Transverse colon (tissue), 4 donors: ENCODE measurements at regions not wholly inside any gene's neighbourhood (a gene's known extent, or its start where the extent isn't known, plus 50 kb on each side); places are given as distances from the start of the nearest gene placed in this dataset.
"Not testable (repeated sequence)": the region's sequence is repeated elsewhere in the genome, so short reads cannot be mapped to it uniquely, and the experiment has no call there.

ENCODE experiments used
- DNase-seq: peaks from one replicate; pipeline ENCODE4 v3.0.0-alpha.2; 2019
- H3K27ac ChIP-seq, 4 donors: fragments of 200-600 bp; sonication (generic); 2 replicates each; pipeline ENCODE4 v1.5.1; 2016 to 2018; ENCODE audit warnings: inconsistent platforms in 4 of 4
- H3K27me3 ChIP-seq: fragments of 200-600 bp; sonication (generic); 2 replicates; pipeline ENCODE4 v1.5.1; 2017; ENCODE audit warnings: inconsistent platforms
- H3K36me3 ChIP-seq, 4 donors: fragments of 200-600 bp; sonication (generic); 2 replicates each; pipeline ENCODE4 v1.5.1; 2017 to 2019; ENCODE audit warnings: inconsistent platforms in 4 of 4
- H3K4me1 ChIP-seq, 4 donors: fragments of 200-600 bp; sonication (generic); 2 replicates each; pipeline ENCODE4 v1.5.1; 2017 to 2020; ENCODE audit warnings: inconsistent platforms in 4 of 4
- H3K4me3 ChIP-seq, 4 donors: fragments of 200-600 bp; sonication (generic); 1 replicate in 1 of 4; 2 replicates in 3 of 4; pipeline versions ENCODE4 v1.5.1 to v1.6.1; 2017 to 2019; ENCODE audit warnings: inconsistent platforms in 4 of 4
- H3K9me3 ChIP-seq, 2 donors: fragments of 200-600 bp; sonication (generic); 2 replicates each; pipeline ENCODE4 v1.5.1; 2017 to 2019; ENCODE audit warnings: inconsistent platforms in 2 of 2
- EP300 ChIP-seq: sonication (generic); formaldehyde crosslinking; IDR thresholded peaks from one replicate; pipeline ENCODE4 v1.6.1; 2017; ENCODE audit warnings: antibody characterized with exemption, low read depth
- POLR2A ChIP-seq: fragments of 450-650 bp; IDR thresholded peaks from one replicate; pipeline ENCODE4 v1.6.1; 2016; ENCODE audit warnings: antibody characterized with exemption, mild to moderate bottlenecking, moderate library complexity
- POLR2AphosphoS5 ChIP-seq, 3 donors: sonication (generic); formaldehyde crosslinking; IDR thresholded peaks; one replicate each; pipeline ENCODE4 v1.6.1; 2016; ENCODE audit warnings: antibody characterized with exemption in 3 of 3
- WGBS, 2 donors: methylation state at CpG; one replicate each; pipeline ENCODE4 v1.1.5; 2018; ENCODE audit warnings: low coverage in 1 of 2; 5-methylcytosine and 5-hydroxymethylcytosine counted together
- in situ Hi-C, 4 donors: fragments of 200-750 bp; cut with MboI; loops; one replicate each; pipeline versions ENCODE4 v1.15.0 to v1.15.1; 2017; ENCODE audit warnings: low sequenced_read_pairs in 3 of 4, low pct_ligation_motif_present in 1 of 4, low pct_unique_long_range_greater_than_20kb in 1 of 4
- intact Hi-C: fragments of 100-400 bp; cut with DNase I; formaldehyde crosslinking; loops from one replicate; pipeline ENCODE4 v1.15.1; 2023; ENCODE audit warnings: low total_unique reads
- TF ChIP-seq, protein P1 (sequence below), 5 experiments: fragments of 200-600 bp in 3 of 5; fragments of 450-650 bp in 2 of 5; sonication (generic) in 3 of 5; IDR thresholded peaks; 1 replicate in 2 of 5; 2 replicates in 3 of 5; pipeline ENCODE4 v1.5.1; 2016 to 2017; ENCODE audit warnings: antibody characterized with exemption in 5 of 5, inconsistent platforms in 3 of 5, mild to moderate bottlenecking in 2 of 5, moderate library complexity in 1 of 5

DNA sequence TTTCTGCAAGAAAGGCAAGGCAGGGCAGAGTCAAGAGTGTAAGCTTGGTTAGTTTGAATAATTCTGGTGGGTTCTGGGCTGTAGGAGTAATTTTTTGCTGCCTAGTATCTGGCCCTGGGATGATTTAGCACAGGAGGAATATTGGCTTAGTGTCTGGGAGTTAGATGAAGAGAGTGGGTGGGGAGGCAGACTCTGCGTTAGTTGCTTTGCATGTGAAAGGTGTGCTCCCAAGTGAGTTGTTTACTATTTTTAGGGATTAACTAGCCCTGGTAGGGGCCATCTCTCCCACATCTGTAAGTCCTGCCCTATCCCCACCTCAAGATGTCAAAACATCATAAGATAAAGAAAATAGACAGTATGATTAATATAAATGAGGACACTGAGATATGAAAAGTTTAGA, 249.7 kb downstream of the LRIG3 start:
- WGBS, 2 donors: 83% methylated on average over 1 of the region's 1 CpG
- in situ Hi-C loops: no loop called here

DNA sequence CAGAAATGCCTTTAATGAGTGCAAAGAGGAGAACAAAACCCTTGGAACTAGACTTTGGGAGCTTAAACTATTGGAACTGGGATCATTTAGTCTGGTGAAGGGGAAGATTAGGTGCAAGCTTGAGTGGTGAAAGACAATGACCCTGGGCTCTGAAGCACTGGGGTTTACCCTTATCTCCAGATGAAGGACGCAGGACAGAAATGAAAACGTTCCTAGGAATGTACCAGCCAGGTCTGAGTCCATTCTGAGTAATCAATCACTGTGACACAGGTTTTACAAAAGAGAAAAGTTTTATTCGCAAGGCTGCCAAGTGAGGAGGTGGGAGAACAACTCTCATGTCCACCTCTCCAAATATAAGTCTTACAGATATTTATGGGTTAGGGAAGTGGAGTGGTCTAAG, 249.1 kb downstream of the LRIG3 start:
- TF ChIP-seq EP300 (no peak), POLR2AphosphoS5 (IDR thresholded peaks at IDR 0.05) (no peak), POLR2A (no peak)
- TF ChIP-seq, protein P1, sequence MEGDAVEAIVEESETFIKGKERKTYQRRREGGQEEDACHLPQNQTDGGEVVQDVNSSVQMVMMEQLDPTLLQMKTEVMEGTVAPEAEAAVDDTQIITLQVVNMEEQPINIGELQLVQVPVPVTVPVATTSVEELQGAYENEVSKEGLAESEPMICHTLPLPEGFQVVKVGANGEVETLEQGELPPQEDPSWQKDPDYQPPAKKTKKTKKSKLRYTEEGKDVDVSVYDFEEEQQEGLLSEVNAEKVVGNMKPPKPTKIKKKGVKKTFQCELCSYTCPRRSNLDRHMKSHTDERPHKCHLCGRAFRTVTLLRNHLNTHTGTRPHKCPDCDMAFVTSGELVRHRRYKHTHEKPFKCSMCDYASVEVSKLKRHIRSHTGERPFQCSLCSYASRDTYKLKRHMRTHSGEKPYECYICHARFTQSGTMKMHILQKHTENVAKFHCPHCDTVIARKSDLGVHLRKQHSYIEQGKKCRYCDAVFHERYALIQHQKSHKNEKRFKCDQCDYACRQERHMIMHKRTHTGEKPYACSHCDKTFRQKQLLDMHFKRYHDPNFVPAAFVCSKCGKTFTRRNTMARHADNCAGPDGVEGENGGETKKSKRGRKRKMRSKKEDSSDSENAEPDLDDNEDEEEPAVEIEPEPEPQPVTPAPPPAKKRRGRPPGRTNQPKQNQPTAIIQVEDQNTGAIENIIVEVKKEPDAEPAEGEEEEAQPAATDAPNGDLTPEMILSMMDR (IDR thresholded peaks at IDR 0.05): no peak
- Histone ChIP-seq H3K4me3 (no peak overlapping the region), H3K9me3 (no peaks in the 10 kb centered on the region), H3K36me3 (no peaks in the 10 kb centered on the region), H3K27me3 (no peaks in the 10 kb centered on the region), H3K4me1 (no peaks in the 10 kb centered on the region), H3K27ac (no peak overlapping the region)
- no peak for DNase-seq
- WGBS, 2 donors: 57 to 79% methylated on average over 3 of the region's 3 CpGs
- intact Hi-C loops: no loop called here
- in situ Hi-C loops: no loop called here

More for the DNA sequence above, 249.7 kb downstream of the LRIG3 start:
- intact Hi-C loops: no loop called here
- H3K27me3 ChIP-seq: no peaks in the 10 kb centered on the region
- DNase-seq: no peak
- H3K4me3 ChIP-seq: no peak overlapping the region
- no peaks in the 10 kb centered on the region for H3K4me1 ChIP-seq
- no peak overlapping the region for H3K27ac ChIP-seq
- no peaks in the 10 kb centered on the region for H3K9me3 ChIP-seq
- no peaks in the 10 kb centered on the region for H3K36me3 ChIP-seq
- TF ChIP-seq POLR2A (no peak), POLR2AphosphoS5 (IDR thresholded peaks at IDR 0.05) (no peak), EP300 (no peak)
- TF ChIP-seq, protein P1 (IDR thresholded peaks at IDR 0.05): no peak

DNA sequence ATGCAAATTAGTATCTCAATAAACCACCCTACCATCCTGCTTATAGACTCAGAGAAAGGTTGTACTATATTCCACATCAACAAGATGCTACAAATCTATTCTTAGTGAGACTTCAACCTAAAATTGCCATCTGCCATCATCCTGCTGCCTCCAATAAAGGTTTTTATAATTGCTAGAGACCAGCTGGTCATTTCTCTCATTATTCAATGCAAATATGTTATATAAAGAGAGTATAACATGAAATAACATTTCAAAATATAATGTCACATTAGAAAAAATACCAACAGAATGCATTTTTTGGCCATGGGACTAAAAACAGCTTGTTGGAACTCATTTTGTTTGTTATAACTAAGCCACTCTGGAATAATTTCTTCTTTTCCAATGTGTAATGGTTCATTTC, 247.3 kb downstream of the LRIG3 start:
- no peaks in the 10 kb centered on the region for H3K9me3 ChIP-seq
- H3K4me1 ChIP-seq: no peaks in the 10 kb centered on the region
- no peak overlapping the region for H3K27ac ChIP-seq
- H3K36me3 ChIP-seq: no peaks in the 10 kb centered on the region
- in situ Hi-C loops (no loop called here), intact Hi-C loops (no loop called here)
- DNase-seq: no peak
- TF ChIP-seq POLR2A (no peak), POLR2AphosphoS5 (IDR thresholded peaks at IDR 0.05) (no peak), EP300 (no peak)
- TF ChIP-seq, protein P1 (IDR thresholded peaks at IDR 0.05): no peak
- H3K4me3 ChIP-seq: no peak overlapping the region
- H3K27me3 ChIP-seq: no peaks in the 10 kb centered on the region

GRCh38 chr12:58677833-58678232, 242.5 kb downstream of the LRIG3 start:
- H3K9me3 ChIP-seq, DNase-seq, H3K27me3 ChIP-seq, H3K4me1 ChIP-seq, intact Hi-C loops, H3K36me3 ChIP-seq, H3K27ac ChIP-seq, in situ Hi-C loops, H3K4me3 ChIP-seq: not testable (repeated sequence)
- WGBS, 2 donors: 86 to 91% methylated on average over 1 to 3 of the region's 3 CpGs

- WGBS, 2 donors: 81 to 83% methylated on average over 2 of the region's 2 CpGs
- H3K36me3 ChIP-seq: no peaks in the 10 kb centered on the region
- no peak overlapping the region for H3K4me3 ChIP-seq
- no peak overlapping the region for H3K27ac ChIP-seq
- TF ChIP-seq POLR2AphosphoS5 (IDR thresholded peaks at IDR 0.05): no peak
- no peak for TF ChIP-seq POLR2A
- no peak for TF ChIP-seq EP300
- TF ChIP-seq, protein P1 (IDR thresholded peaks at IDR 0.05): no peak
- DNase-seq: no peak
- in situ Hi-C loops: no loop called here
- intact Hi-C loops: no loop called here
- H3K27me3 ChIP-seq: no peaks in the 10 kb centered on the region
- peaks cover 5 to 7% of the 10 kb centered on the region in 2 donors for H3K9me3 ChIP-seq
- no peaks in the 10 kb centered on the region for H3K4me1 ChIP-seq
Measured at GRCh38 chr12:58678753-58679152, 241.6 kb downstream of the LRIG3 start.
